ENCODE measurements at regions not wholly inside any gene's neighbourhood (a gene's known extent, or its start where the extent isn't known, plus 50 kb on each side); places are given as distances from the start of the nearest gene placed in this dataset.

- TF ChIP-seq CTCF (IDR thresholded peaks at IDR 0.05) (no peak), EP300 (IDR thresholded peaks at IDR 0.05) (no peak)
These were observed 114.4 kb downstream of the CTTN start for GRCh38 chr11:70512716-70513115.
